ENCODE measurements at regions not wholly inside any gene's neighbourhood (a gene's known extent, or its start where the extent isn't known, plus 50 kb on each side); places are given as distances from the start of the nearest gene placed in this dataset.
"Not testable (repeated sequence)": the region's sequence is repeated elsewhere in the genome, so short reads cannot be mapped to it uniquely, and the experiment has no call there.

- no peak for DNase-seq (ENCODE audit: low read depth in 4 of 4, low spot score in 2 of 4)
Measured at GRCh38 chr3:27661797-27662196, 60.3 kb downstream of the EOMES start.

DNA sequence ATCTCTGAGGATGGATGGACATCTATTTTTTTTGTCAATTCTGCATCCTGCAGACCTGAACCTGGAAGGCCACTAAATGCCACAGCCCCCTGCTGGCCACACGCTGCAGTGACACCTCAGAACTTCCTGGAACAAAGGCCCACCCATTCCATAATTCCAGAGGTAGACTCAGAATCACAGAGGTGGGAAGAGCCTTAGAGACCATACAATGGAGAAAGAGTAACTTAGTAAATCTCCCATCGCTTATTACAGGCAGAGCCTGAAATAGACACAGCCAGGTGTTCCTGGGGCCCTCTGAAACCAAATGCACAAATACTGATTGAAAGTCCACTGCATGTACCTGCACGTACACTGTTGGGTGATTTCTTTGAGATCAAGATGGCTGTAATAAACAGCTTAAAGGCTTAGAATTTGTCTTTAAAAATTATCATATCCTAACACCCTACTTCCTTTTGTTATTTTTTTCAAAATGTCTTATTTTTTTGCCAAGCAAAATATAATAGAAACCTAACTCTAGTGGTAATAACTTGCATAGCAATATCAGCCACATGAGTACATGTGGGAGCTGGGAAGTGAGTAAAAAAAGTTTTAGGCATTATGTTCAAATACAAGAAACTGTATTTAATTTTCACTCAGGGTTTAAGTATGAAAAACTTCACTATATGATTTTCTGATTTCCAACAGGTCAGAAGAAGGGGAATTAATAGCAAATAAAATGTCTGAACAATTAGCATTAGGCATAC lies 62.7 kb downstream of the EOMES start:
- no peak for DNase-seq (ENCODE audit: low read depth in 4 of 4, low spot score in 2 of 4)

DNA sequence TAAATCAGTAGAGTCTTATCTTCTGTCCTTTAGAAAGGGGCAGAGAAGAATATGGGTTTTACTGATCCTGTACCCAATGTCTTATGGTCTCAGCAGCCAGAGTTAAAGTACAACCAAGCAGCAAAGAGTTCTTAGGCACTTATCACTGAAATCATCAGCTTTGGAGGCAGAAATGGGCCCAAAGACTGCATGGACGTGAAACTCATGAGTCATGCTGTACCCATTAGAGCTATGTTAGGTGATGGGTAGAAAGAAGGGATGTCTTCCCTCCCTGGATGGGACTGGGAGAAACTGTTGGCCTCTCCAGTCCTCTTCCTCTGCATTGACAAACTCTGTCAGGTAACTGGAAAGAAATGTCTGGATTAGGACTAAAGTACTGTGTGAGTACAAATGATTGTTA lies 63.4 kb downstream of the EOMES start:
- no peak for DNase-seq (ENCODE audit: low read depth in 4 of 4, low spot score in 2 of 4)

DNA sequence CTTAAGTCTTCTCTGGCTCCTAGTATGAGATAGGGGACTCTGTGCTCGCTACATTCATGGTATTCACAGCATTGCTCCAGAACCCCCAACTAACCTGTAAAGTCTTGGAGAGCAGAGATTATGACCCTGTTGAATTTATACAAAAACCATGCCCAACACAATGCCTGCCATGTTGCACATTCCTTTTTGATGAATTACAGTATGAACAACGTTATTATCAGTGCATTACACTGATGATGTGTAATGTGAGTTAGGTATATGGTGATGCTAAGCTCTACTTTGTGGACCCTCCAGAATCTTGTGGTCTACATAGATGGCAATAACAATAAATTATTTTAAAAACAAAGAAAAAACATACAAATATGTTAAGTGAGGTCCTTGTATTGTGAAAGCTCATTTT lies 64.3 kb downstream of the EOMES start:
- DNase-seq (ENCODE audit: low read depth in 4 of 4, low spot score in 2 of 4), result no peak

- DNase-seq (ENCODE audit: low read depth in 4 of 4, low spot score in 2 of 4), result no peak
Measured at GRCh38 chr3:27657404-27657803, 64.7 kb downstream of the EOMES start.

DNA sequence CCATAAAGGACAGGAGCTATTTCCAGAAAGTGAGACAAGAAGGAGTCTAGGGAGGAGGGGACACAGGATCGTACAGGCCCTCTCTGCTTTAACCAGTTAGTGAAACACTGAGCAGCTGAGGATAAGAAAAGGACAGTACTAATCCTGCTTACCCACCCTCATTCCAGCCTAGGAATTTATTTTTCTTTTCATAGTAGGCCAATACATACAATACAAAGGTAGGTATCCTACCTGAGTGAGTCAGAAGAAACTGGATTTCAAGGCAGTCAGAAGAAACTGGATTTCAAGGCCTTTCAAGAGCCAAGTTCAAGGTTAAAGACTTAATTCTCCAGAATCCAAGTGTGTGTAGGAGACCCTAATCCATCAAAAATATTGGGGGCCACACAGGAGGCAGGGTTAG lies 65.3 kb downstream of the EOMES start:
- no peak for DNase-seq (ENCODE audit: low read depth in 4 of 4, low spot score in 2 of 4)

DNA sequence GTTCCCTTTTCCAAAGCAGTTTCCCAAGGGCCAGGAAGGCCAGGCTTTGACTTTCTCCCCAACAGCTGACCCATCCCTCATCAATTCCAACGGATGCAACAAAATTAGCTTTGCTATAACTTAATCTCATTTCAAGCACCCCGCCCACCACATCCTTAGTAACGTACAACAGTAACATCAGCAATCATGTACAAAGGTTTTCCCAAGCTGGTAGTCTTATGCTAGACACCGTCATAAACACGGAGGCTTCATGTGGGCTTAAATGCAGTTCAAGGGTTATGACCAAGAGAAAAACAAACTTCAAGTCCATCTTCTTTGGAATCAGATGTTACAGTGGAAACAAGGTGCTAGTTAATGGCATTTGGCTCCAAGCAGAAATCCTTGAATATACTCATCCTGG lies 66.6 kb downstream of the EOMES start:
- DNase-seq (ENCODE audit: low read depth in 4 of 4, low spot score in 2 of 4), result no peak

DNA sequence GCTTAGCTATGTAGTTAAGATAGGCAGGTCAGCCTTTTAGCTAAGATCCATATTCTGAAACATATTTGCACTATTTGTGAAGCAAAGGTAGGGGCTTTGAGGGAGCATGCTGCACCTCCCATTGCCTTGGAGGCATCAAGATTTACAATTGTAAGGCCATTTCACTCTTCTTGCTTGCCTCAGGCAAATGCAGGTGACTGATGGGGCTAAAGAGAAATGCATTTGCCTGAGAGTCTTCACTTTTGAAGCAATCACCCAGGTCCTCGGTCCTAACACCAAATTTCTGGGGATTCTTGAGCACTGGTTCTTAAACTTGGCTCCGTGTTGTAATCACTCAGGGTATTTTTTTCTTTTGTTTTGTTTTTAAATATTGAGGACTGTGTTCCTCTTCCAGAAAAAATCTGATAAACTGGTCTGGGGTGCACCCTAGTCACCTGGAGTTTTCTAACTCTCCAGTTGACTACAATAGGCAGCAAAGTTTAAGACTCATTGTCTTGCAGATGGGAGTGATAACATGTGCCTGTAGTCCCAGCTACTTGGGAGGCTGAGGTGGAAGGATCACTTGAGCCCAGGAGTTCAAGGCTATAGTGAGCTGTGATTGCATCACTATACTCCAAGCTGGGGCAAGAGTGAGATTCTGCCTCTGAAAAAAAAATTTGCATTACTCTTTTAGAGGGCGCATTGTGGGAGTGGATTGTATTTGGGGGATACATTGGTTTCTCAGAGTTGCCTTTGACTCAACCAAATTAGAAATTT lies 68.1 kb downstream of the EOMES start:
- no peak for DNase-seq (ENCODE audit: low read depth in 4 of 4, low spot score in 2 of 4)

- no peak for DNase-seq (ENCODE audit: low read depth in 4 of 4, low spot score in 2 of 4)
Measured at GRCh38 chr3:27649277-27649676, 72.8 kb downstream of the EOMES start.

- no peak for DNase-seq (ENCODE audit: low read depth in 4 of 4, low spot score in 2 of 4)
Measured at GRCh38 chr3:27646896-27647295, 75.2 kb downstream of the EOMES start.

GRCh38 chr3:27644941-27645340 lies 77.2 kb downstream of the EOMES start:
- DNase-seq (ENCODE audit: low read depth in 4 of 4, low spot score in 2 of 4), result no peak

GRCh38 chr3:27643355-27643754 lies 78.8 kb downstream of the EOMES start:
- no peak for DNase-seq (ENCODE audit: low read depth in 4 of 4, low spot score in 2 of 4)

- DNase-seq (ENCODE audit: low read depth in 4 of 4, low spot score in 2 of 4), result no peak
Measured at GRCh38 chr3:27642796-27643195, 79.3 kb downstream of the EOMES start.

GRCh38 chr3:27641888-27642601 lies 80.1 kb downstream of the EOMES start:
- no peak for DNase-seq (ENCODE audit: low read depth in 4 of 4, low spot score in 2 of 4)

DNA sequence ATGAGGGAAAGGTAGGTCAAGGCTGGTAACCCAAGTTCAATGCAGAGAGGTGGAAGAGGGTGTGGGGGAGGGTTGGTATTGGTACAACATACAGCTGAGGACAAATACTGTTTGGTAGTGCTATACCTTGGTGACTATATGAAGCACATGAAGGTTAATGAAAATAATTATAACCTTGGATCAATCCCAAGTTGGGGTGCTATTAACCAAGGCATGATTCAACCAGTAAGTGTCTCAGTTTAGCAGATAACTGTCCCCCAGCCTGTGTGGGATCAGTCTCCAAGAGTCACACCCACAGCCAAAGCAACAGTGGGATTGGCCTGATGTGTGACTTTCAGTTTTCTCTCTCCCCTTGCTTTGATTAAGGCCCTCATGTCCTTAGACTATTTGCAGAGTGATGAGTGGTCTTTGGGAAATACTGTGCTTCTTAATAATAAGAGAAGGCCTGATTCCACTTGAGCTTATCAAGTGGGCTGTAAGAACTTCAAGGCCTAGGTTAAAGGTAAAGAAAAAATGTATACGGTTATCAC lies 80.8 kb downstream of the EOMES start:
- DNase-seq (ENCODE audit: low read depth in 4 of 4, low spot score in 2 of 4), result no peak

DNA sequence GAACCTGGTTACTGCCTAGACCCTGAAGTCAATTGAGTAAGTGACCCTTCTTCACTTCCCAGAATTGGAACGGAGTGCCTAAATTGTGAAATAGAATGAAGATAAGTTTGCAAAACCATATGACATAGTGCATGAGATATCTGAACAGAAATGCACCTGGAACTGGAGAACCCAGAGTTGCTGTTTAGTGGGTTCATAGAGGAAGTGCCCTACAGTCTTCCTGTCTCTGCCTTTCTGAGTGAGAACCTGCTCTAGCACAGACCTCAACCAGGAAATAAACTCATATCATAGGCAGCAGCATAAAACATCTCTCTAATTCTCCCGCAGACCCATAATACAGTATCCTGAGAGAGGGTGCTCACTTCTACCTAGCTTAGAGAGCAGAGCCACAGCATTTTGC lies 82.9 kb downstream of the EOMES start:
- DNase-seq (ENCODE audit: low read depth in 4 of 4, low spot score in 2 of 4), result no peak

- no peak for DNase-seq (ENCODE audit: low read depth in 4 of 4, low spot score in 2 of 4)
Measured at GRCh38 chr3:27638594-27638993, 83.5 kb downstream of the EOMES start.

DNA sequence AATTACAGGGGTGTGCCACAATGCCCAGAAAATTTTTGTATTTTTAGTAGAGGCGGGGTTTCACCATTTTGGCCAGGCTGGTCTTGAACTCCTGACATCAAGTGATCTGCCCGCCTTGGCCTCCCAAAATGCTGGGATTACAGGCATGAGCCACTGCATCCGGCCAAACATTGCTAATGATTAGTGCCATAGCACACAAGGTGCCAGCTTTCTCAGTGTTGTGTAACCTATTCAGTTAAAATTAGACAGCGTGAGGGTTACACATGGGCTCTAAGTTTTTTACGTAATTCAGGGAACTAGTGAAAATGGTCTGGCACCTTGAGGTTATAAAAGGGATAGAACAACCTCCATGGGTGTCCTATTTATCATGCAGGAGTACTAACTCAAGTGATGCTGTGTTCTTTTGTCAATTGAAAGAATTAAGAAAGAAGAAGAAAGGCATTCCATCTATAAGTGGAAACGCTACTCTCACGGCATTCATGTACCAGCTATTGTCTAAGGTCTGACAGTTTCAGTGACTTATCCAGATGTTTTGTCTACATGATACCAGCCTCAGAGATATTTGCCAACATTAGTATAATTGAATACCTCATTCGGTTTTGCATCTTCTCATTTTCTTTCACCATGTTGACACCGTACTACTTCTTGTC lies 84.7 kb downstream of the EOMES start:
- no peak for DNase-seq (ENCODE audit: low read depth in 4 of 4, low spot score in 2 of 4)

DNA sequence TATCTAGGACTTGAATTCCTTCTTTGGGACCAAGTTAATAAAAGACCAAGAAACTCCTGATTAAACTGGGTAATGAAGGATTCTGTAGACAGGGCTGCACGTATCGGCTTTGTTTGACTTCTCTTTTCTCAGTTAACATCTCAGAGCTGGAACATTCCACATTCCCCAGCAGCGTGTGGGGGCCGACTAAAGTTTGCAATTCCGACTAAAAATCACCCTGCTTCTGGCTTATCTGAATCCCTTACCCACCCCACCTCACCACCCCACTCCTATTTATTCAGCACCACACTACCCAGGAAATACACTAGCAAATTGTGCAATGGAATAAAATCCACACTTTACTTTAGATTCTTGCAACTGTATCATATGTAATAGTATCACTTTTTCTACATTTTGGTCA lies 87.1 kb downstream of the EOMES start:
- DNase-seq (ENCODE audit: low read depth in 4 of 4, low spot score in 2 of 4), result not testable (repeated sequence)

DNA sequence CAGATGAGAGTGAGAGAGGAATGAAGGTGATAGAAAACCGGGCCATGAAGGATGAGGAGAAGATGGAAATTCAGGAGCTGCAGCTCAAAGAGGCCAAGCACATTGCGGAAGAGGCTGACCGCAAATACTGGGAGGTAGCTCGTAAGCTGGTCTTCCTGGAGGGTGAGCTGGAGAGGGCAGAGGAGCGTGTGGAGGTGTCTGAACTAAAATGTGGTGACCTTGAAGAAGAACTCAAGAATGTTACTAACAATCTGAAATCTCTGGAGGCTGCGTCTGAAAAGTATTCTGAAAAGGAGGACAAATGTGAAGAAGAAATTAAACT lies 88.9 kb downstream of the EOMES start:
- DNase-seq (ENCODE audit: low read depth in 4 of 4, low spot score in 2 of 4), result no peak
